ENCODE measurements at regions not wholly inside any gene's neighbourhood (a gene's known extent, or its start where the extent isn't known, plus 50 kb on each side); places are given as distances from the start of the nearest gene placed in this dataset.

DNA sequence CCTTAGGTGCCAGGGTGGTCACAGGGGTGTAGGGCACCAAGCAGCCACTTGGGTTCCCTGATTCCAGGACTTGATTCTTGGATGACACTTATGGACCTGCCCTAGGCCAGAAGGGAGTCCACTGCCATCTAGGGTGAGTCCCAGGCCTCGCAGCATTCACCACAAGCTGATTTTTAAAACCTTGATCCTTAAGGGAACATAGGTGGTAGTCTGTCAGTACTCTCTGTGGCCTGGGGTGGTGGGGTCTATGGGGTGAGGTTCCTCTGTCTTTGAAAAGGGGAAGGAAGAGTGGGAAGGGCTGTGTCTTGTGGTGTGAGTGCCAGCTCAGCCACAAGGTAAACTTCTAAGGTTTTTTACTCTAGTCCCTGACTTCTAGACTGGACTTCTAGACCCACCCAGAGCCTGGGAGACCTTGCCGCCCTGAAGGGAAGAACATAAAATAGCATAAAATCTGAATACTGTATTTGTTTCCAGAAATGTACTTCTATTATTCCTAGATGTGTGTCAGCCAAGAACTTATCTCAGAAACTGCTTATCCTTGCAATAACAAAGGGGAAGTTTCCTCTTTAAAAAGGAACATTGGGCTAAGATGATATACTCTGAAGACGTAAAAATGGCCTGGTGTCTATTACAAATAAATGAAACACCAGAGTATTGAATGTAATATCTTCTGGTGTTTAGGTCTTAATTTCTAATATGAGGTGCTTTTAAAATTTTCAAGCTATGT, 757.3 kb downstream of the LTN1 start:
- Mint-ChIP-seq H3K4me3 (no peak overlapping the region), H3K27ac (no peak overlapping the region), H3K36me3 (no peaks in the 10 kb centered on the region), H3K9me3 (no peaks in the 10 kb centered on the region), H3K4me1 (no peaks in the 10 kb centered on the region)
- DNase-seq (ENCODE audit: low spot score in 2 of 2) = no peak
- ATAC-seq = peak; percentile 36

DNA sequence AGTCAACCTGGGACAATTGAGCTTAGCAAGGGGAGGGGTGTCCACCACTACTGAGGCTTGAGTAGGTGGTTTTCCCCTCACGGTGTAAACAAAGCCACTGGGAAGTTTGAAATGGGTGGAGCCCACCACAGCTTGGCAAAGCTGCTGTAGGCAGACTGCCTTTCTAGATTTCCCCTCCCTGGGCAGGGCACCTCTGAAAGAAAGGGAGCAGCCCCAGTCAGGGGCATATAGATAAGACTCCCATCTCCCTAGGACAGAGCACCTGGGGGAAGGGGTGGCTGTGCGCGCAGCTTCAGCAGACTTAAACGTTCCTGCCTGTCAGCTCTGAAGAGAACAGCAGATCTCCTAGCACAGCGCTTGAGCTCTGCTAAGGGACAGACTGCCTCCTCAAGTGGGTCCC, 758.4 kb downstream of the LTN1 start:
- H3K9me3 Mint-ChIP-seq = no peaks in the 10 kb centered on the region
- DNase-seq (ENCODE audit: low spot score in 2 of 2) (no peak), ATAC-seq (no peak)
- no peaks in the 10 kb centered on the region for H3K36me3 Mint-ChIP-seq
- no peaks in the 10 kb centered on the region for H3K4me1 Mint-ChIP-seq
- no peak overlapping the region for H3K4me3 Mint-ChIP-seq
- no peak overlapping the region for H3K27ac Mint-ChIP-seq

DNA sequence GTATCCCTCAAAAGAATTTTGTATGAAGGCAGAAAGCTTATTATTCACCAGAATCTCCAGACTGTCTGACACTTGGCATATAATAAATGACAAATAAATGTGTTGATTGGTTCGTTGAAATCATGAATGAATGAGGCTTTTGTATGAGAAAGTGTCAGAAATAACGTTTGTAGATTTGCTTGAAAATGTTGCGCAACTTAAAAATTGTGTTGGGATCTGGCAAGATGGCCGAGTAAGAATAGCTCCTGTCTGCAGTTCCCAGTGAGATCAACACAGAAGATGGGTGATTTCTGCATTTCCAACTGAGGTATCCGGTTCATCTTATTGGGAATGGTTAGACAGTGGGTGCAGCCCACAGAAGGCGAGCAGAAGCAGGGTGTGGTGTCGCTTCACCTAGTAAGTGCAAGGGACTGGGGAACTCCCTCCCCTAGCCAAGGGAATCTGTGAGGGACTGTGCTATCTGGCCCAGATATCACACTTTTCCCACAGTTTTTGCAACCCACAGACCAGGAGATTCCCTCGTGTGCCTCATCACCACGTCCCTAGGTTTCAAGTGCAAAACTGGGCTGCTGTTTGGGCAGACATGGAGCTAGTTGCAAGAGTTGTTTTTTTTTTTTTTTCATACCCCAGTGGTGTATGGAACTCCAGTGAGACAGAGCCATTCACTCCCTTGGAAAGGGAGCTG, 759.0 kb downstream of the LTN1 start:
- ATAC-seq = no peak
- Mint-ChIP-seq H3K4me3 (no peak overlapping the region), H3K36me3 (no peaks in the 10 kb centered on the region), H3K4me1 (no peaks in the 10 kb centered on the region), H3K9me3 (no peaks in the 10 kb centered on the region), H3K27ac (no peak overlapping the region)
- DNase-seq (ENCODE audit: low spot score in 2 of 2) = no peak

DNA sequence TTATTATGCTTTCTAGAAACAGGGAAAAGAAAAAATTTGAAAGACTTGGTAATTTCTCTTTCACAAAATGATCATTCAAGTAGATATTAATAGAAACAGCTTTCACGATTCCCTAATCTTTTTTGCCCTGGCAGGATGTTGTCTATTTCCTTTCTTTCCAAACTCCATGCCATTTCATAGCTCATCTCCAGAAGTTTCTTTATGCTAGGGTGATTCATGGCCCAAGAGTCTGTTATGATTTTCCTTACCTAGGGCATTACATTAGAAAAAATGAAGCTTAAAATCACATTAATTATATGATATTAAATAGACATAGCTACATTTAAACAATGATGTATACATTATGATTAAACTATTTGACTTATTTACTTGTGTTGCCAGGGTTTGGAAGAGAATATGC, 762.1 kb downstream of the LTN1 start:
- DNase-seq (ENCODE audit: low spot score in 2 of 2) (no peak), ATAC-seq (no peak)
- Mint-ChIP-seq H3K4me1 (no peaks in the 10 kb centered on the region), H3K4me3 (no peak overlapping the region), H3K36me3 (no peaks in the 10 kb centered on the region), H3K27ac (no peak overlapping the region), H3K9me3 (no peaks in the 10 kb centered on the region)

DNA sequence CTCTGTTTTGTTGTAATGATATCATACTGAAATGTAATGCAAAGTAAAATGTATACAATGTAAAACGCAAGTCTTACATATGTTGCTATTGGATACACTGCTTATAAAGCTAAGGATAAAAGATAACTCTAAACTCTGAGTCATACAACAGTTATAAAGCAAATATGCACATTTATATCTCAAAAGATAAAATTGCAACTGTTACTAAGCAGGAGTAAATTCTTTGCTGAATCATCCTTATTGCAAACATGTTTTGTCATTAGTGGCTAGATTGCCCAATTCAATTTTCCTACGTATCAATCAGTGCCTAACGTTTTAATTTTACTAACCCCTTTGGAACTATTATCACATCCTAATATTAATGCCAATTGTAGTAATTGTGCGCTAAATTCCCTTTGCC, 762.9 kb downstream of the LTN1 start:
- DNase-seq (ENCODE audit: low spot score in 2 of 2) = no peak
- Mint-ChIP-seq H3K9me3 (no peaks in the 10 kb centered on the region), H3K4me1 (no peaks in the 10 kb centered on the region), H3K4me3 (no peak overlapping the region), H3K27ac (no peak overlapping the region), H3K36me3 (no peaks in the 10 kb centered on the region)
- ATAC-seq = no peak

DNA sequence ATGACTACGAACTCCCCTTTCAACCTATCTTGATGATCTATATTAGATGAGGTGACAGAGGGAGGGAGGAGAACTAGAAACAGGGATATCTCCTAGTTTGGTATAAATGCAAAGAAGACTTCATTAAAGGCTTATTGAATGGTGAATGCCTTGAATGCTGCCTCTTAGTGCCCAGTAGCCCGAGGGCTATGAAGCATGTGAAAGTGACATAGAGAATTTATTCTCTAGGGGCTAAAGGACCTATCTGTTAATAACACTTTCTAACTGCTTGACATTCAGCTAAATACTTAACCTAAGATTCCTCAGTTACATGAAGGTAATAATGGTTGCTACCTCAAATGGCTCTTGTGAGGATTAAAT, 764.1 kb downstream of the LTN1 start:
- H3K4me1 Mint-ChIP-seq = no peaks in the 10 kb centered on the region
- DNase-seq (ENCODE audit: low spot score in 2 of 2) (no peak), ATAC-seq (no peak)
- H3K4me3 Mint-ChIP-seq = no peak overlapping the region
- no peaks in the 10 kb centered on the region for H3K9me3 Mint-ChIP-seq
- H3K27ac Mint-ChIP-seq = no peak overlapping the region
- H3K36me3 Mint-ChIP-seq = no peaks in the 10 kb centered on the region

DNA sequence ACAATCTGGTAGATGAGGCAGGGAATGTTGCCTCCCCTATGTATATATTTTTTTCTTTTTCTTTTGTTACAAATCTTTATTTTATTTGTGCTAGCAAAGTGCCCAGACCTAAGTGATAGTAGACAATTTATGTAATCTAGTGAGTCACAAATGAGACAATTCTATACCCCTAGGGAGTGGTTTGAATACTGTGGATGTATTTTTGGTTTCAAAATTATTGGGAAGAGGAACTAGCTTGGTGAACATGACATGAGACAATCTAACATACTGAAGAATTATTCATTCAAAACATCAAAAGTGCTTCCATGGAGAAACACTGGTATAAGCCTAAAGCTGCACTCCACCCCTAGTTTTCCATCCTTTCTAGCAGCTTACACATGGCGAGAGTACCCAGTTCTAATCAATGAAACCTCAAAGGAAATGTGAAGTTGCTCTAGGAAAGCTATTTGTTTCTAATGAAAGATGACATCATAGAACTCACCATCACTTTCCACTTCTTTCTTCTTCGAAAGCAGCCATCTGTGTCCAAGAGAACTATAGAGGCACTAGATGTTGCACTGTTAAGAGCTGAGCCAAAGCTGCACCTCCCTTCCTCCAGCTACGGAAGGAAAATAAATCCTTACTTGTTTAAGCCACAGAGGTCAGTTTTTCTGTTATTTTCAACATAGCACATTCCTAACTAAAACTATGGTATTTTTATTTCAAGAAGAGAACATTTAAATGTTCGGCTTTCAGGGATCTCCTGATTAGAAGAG, 764.6 kb downstream of the LTN1 start:
- no peak for ATAC-seq
- Mint-ChIP-seq H3K36me3 (no peaks in the 10 kb centered on the region), H3K4me1 (no peaks in the 10 kb centered on the region), H3K9me3 (no peaks in the 10 kb centered on the region), H3K27ac (no peak overlapping the region), H3K4me3 (no peak overlapping the region)
- DNase-seq (ENCODE audit: low spot score in 2 of 2) = no peak

DNA sequence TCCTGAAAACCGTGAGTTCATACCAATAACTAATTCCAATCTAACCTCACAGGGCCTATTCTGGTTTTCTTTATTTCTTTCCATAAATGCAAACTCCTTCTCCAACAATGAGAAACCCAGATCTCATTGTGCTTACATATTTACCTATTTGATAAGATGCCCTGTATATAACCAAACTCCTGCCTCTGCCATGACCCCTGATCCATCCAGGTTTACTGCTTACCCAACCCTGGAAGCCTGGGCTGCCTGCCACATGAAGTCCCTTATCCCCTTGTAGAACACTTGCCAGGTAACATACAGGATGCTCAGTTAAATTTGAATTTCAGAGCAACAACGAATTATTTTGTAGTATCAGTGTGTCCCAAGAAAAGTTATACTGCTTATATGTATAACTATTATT, 766.1 kb downstream of the LTN1 start:
- DNase-seq (ENCODE audit: low spot score in 2 of 2) (no peak), ATAC-seq (no peak)
- Mint-ChIP-seq H3K27ac (no peak overlapping the region), H3K4me3 (no peak overlapping the region), H3K4me1 (no peaks in the 10 kb centered on the region), H3K9me3 (no peaks in the 10 kb centered on the region), H3K36me3 (no peaks in the 10 kb centered on the region)

DNA sequence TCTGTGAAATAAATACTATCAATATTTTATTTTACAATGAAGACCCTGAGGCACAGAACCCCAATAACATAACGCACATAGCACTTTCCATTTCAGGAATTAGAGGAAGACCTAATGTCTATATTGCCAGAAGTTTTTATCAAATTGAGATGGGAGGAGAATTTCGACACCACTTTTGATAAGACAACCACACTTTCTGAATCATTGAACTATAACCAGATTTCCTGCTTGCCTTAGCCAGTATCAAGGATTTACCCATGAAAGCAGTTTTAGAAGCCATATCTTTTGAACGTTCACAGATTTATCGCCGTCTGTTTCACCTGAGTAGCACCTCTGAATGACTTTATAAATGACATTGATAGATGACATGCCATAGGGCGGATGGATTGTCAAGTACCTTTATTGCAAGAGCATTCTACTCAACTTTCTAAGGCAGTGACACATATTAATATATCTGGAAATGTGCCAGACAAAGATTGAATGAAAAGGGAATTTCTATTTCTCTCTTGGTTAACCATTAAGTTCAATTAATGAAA, 768.4 kb downstream of the LTN1 start:
- ATAC-seq (no peak), DNase-seq (ENCODE audit: low spot score in 2 of 2) (no peak)
- Mint-ChIP-seq H3K36me3 (no peaks in the 10 kb centered on the region), H3K9me3 (no peaks in the 10 kb centered on the region), H3K4me3 (no peak overlapping the region), H3K27ac (no peak overlapping the region), H3K4me1 (no peaks in the 10 kb centered on the region)

DNA sequence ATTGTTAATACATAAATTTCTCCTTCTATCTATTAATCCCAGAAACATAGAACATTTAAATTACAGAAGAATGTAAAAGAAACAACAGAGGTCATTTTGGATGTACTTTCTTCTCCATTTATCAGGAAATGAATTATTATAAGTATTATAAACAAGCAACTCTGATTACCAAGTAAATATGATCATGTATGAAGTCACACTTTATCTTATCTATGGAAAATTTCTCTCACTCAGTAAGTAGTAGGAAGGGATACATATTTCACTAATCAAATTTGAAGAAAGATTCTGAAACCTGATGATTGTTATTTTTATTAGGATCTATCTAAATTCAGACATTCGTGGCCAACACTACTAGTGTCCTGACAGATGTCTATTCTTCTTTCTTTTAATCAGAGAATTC, 770.7 kb downstream of the LTN1 start:
- ATAC-seq = no peak
- Mint-ChIP-seq H3K4me1 (no peaks in the 10 kb centered on the region), H3K4me3 (no peak overlapping the region), H3K36me3 (no peaks in the 10 kb centered on the region), H3K9me3 (no peaks in the 10 kb centered on the region), H3K27ac (no peak overlapping the region)
- no peak for DNase-seq (ENCODE audit: low spot score in 2 of 2)

DNA sequence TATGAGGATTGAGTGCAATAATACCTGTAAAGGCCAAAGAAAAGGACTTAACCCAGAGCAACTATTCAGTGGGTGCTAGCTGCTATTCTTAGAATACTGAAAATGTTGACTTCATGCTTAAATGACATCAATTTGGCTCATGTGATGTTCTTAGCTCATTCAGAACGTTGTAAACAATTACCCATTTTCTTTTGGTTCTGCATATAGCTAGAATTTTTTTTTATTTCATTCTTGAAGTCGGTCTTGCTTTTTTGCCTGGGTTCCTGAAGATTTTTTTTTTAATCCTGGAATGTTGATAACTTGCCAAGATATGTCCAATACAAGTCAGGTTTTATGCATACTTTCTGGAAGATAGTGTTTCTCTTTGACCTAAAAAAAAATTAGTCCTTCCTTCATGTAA, 772.0 kb downstream of the LTN1 start:
- DNase-seq (ENCODE audit: low spot score in 2 of 2) (no peak), ATAC-seq (no peak)
- Mint-ChIP-seq H3K9me3 (no peaks in the 10 kb centered on the region), H3K27ac (no peak overlapping the region), H3K36me3 (no peaks in the 10 kb centered on the region), H3K4me1 (no peaks in the 10 kb centered on the region), H3K4me3 (no peak overlapping the region)

DNA sequence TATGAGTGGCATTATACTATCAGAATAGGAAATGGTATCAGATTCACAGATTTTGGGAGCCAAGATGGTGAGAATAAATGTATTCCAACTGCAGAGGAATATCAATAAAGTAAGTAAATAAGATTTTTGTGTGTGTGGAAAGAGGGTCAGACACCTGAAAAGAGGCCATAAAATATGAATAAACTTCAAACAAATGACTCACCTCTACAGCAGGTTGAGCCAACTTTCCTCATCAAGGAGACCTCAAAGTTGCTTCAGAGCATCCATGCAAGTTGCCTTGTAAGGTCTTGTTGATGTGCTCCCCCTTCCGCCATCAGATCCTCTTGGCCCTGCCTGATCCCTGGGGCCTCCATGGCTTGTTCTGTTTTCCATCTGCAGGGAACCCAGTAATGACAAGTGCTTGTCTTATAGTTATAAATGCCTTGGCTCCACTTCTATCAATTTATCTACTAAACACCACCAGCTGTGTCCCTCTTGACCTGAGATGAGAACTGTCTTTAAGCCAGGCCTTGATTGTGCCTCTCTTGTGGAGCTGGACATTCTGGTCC, 775.6 kb downstream of the LTN1 start:
- no peak for DNase-seq (ENCODE audit: low spot score in 2 of 2)
- Mint-ChIP-seq H3K27ac (no peak overlapping the region), H3K36me3 (no peaks in the 10 kb centered on the region), H3K9me3 (no peaks in the 10 kb centered on the region), H3K4me1 (no peaks in the 10 kb centered on the region), H3K4me3 (no peak overlapping the region)
- ATAC-seq = no peak

DNA sequence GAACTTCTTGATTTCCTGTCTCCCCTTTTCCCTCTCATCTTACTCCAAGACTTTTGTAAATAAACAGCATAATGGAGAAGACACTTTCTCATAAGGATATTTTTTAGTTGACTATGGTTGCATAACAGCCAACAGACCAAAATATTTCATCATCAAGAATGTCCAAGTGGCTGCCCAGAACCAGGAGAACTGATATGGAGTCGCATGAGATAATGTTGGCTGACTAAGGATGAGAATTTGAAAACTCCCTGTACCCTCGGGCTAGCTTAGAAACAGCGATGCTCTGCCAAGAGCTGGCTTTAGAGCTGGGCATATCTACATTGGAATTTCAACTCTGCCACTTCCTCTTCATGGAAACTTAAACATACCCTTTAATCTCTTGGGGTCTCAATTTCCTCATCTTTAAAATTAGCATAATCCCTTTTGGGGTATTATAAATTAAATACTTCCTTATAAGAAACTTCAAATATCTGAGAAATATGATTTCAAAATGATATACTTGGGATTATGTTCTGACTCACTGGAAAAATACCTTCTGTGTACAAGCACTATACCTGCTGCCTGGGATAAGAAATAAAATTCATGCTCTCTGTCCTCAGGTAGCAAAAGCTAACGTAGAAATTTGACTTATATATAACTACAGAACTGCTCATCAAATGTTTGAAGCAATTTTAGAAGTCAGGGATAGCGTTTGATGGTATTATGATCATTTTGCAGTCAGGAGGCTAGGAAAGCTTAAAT, 777.3 kb downstream of the LTN1 start:
- H3K4me1 Mint-ChIP-seq = no peaks in the 10 kb centered on the region
- H3K36me3 Mint-ChIP-seq = no peaks in the 10 kb centered on the region
- ATAC-seq (no peak), DNase-seq (ENCODE audit: low spot score in 2 of 2) (no peak)
- H3K27ac Mint-ChIP-seq = no peak overlapping the region
- no peaks in the 10 kb centered on the region for H3K9me3 Mint-ChIP-seq
- H3K4me3 Mint-ChIP-seq = no peak overlapping the region

DNA sequence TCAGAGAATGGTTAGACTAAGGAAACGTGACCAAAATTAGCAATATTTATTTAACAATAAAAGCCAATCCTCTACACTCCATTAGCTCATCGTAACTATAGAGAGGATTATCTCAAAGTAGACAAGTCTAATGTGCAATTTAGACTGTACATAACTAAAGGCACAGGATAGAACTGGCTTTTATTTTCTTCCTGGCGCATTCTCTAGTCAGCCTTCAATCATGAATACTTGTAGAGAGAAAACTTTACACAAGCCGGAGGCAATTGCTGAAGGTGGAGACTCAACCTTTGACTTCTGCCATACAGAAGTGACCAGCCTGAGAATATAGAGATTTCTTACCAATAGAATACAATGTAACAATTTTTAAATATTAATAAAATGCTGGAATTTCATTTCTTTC, 777.9 kb downstream of the LTN1 start:
- ATAC-seq (no peak), DNase-seq (ENCODE audit: low spot score in 2 of 2) (no peak)
- H3K4me1 Mint-ChIP-seq = no peaks in the 10 kb centered on the region
- H3K36me3 Mint-ChIP-seq = no peaks in the 10 kb centered on the region
- no peak overlapping the region for H3K4me3 Mint-ChIP-seq
- H3K27ac Mint-ChIP-seq = no peak overlapping the region
- H3K9me3 Mint-ChIP-seq = no peaks in the 10 kb centered on the region

DNA sequence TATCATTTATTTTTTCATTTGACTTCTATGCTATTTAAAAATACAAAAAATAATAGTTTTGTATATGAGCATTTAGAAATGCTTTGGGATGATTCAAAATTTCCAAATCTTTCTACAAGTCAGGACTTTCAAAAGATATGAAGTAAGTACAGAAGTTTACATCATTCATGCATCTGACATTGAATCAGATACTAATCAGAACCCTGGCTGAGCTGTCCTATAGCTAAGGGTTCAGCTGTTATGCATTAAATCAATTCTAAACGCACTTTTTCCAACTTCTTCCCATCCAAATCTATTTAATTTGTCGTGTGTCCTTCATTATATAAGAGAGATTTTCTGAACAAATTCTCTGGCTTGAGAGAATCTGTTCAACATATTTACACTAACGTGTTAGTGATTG, 779.4 kb downstream of the LTN1 start:
- no peak overlapping the region for H3K4me3 Mint-ChIP-seq
- ATAC-seq = no peak
- no peaks in the 10 kb centered on the region for H3K9me3 Mint-ChIP-seq
- H3K4me1 Mint-ChIP-seq = no peaks in the 10 kb centered on the region
- H3K27ac Mint-ChIP-seq = no peak overlapping the region
- DNase-seq (ENCODE audit: low spot score in 2 of 2) = no peak
- no peaks in the 10 kb centered on the region for H3K36me3 Mint-ChIP-seq
